ENCODE measurements at regions not wholly inside any gene's neighbourhood (a gene's known extent, or its start where the extent isn't known, plus 50 kb on each side); places are given as distances from the start of the nearest gene placed in this dataset.

- DNase-seq, result no peak
Measured at GRCh38 chr22:23000657-23001347, 69.5 kb upstream of the GNAZ start.

GRCh38 chr22:23001463-23001862, 68.9 kb upstream of the GNAZ start:
- DNase-seq, result no peak

- no peak for DNase-seq
Measured at GRCh38 chr22:23002612-23003180, 67.6 kb upstream of the GNAZ start.

- no peak for DNase-seq
Measured at GRCh38 chr22:23007823-23008222, 62.5 kb upstream of the GNAZ start.

GRCh38 chr22:23008896-23009295, 61.4 kb upstream of the GNAZ start:
- no peak for DNase-seq
